OCI-LY7 (cell line): ENCODE measurements at regions not wholly inside any gene's neighbourhood (a gene's known extent, or its start where the extent isn't known, plus 50 kb on each side); places are given as distances from the start of the nearest gene placed in this dataset.

Source experiments
- BruUV-seq: library from RNA; stranded (reverse); fragments of 400-500 nt; replicated peaks from 2 replicates; lab custom pipeline; 2021; lab: Mats Ljungman, UMichigan
- CTCF ChIA-PET: fragments of 300-600 bp; sonication (Branson Sonifier 250); formaldehyde crosslinking; loops from one replicate; lab custom pipeline; 2022; ENCODE audit warnings: antibody characterized with exemption; ENCODE audit not compliant: unreplicated experiment; lab: Charles Lee
- POLR2A ChIA-PET: fragments of 300-600 bp; sonication (Branson Sonifier 250); formaldehyde crosslinking; loops from one replicate; lab custom pipeline; 2022; ENCODE audit warnings: antibody characterized with exemption; lab: Charles Lee
- DNase-seq: peaks from one replicate; pipeline ENCODE4 v3.0.0-alpha.2; 2015; ENCODE audit warnings: low spot score
- H2AFZ ChIP-seq: fragments of 200-600 bp; sonication (generic), shearing (Covaris generic); 2 replicates; pipeline ENCODE4 v1.6.1; 2014; ENCODE audit warnings: mild to moderate bottlenecking, antibody characterized with exemption, low read length, moderate library complexity
- H3K27ac ChIP-seq: fragments of 200-600 bp; sonication (generic); 2 replicates; pipeline ENCODE4 v1.5.1; 2014; ENCODE audit warnings: mixed run types, low read depth, mild to moderate bottlenecking, moderate library complexity, low read length, inconsistent platforms; ENCODE audit not compliant: poor library complexity, severe bottlenecking
- H3K36me3 ChIP-seq: fragments of 200-600 bp; sonication (generic); 2 replicates; pipeline ENCODE4 v1.6.1; 2014; ENCODE audit warnings: mild to moderate bottlenecking, antibody characterized with exemption, low read length, moderate library complexity, mixed read lengths; ENCODE audit not compliant: insufficient read depth
- H3K4me1 ChIP-seq: fragments of 200-600 bp; sonication (generic); 2 replicates; pipeline ENCODE4 v1.5.1; 2014; ENCODE audit warnings: mild to moderate bottlenecking, low read length; ENCODE audit not compliant: insufficient read depth, poor library complexity, severe bottlenecking
- H3K4me2 ChIP-seq: fragments of 200-600 bp; sonication (generic); 2 replicates; pipeline ENCODE4 v1.6.1; 2014; ENCODE audit warnings: mild to moderate bottlenecking, low read length
- H3K4me3 ChIP-seq: fragments of 200-600 bp; sonication (generic); 2 replicates; pipeline ENCODE4 v1.5.1; 2014; ENCODE audit warnings: mild to moderate bottlenecking, low read depth, low read length; ENCODE audit not compliant: poor library complexity, severe bottlenecking
- H3K79me2 ChIP-seq: fragments of 200-600 bp; sonication (generic); 2 replicates; pipeline ENCODE4 v1.6.1; 2016; ENCODE audit warnings: low read depth, mild to moderate bottlenecking, low read length, moderate library complexity, mixed read lengths; ENCODE audit not compliant: insufficient read depth
- H3K9me2 ChIP-seq: fragments of 200-600 bp; sonication (generic); 2 replicates; pipeline ENCODE4 v1.6.1; 2016; ENCODE audit warnings: mild to moderate bottlenecking, low read length, mixed read lengths; ENCODE audit not compliant: insufficient read depth
- H3K9me3 ChIP-seq: fragments of 200-600 bp; sonication (generic); 2 replicates; pipeline ENCODE4 v1.6.1; 2014; ENCODE audit warnings: mild to moderate bottlenecking, mixed run types, low read length, mixed read lengths
- H4K20me1 ChIP-seq: fragments of 200-600 bp; sonication (generic); 2 replicates; pipeline ENCODE4 v1.6.1; 2014; ENCODE audit warnings: mild to moderate bottlenecking, antibody characterized with exemption, low read length, moderate library complexity, mixed read lengths; ENCODE audit not compliant: insufficient read depth
- EZH2phosphoT487 ChIP-seq: fragments of 200-600 bp; sonication (generic); IDR thresholded peaks from 2 replicates; pipeline ENCODE4 v1.6.1; 2018; ENCODE audit warnings: low read depth, borderline replicate concordance, mild to moderate bottlenecking, mixed run types, antibody characterized with exemption, low read length, moderate library complexity, mixed read lengths
- intact Hi-C: fragments of 100-400 bp; cut with micrococcal nuclease; formaldehyde crosslinking; loops from one replicate; pipeline ENCODE4 v1.10.0; 2022; ENCODE audit not compliant: unreplicated experiment
- TF ChIP-seq, protein P1 (sequence below): fragments of 200-600 bp; sonication (generic); conservative IDR thresholded peaks from 2 replicates; pipeline ENCODE4 v1.5.1; 2014; ENCODE audit warnings: mild to moderate bottlenecking, antibody characterized with exemption, low read length, moderate library complexity, mixed read lengths

- TF ChIP-seq, protein P1, sequence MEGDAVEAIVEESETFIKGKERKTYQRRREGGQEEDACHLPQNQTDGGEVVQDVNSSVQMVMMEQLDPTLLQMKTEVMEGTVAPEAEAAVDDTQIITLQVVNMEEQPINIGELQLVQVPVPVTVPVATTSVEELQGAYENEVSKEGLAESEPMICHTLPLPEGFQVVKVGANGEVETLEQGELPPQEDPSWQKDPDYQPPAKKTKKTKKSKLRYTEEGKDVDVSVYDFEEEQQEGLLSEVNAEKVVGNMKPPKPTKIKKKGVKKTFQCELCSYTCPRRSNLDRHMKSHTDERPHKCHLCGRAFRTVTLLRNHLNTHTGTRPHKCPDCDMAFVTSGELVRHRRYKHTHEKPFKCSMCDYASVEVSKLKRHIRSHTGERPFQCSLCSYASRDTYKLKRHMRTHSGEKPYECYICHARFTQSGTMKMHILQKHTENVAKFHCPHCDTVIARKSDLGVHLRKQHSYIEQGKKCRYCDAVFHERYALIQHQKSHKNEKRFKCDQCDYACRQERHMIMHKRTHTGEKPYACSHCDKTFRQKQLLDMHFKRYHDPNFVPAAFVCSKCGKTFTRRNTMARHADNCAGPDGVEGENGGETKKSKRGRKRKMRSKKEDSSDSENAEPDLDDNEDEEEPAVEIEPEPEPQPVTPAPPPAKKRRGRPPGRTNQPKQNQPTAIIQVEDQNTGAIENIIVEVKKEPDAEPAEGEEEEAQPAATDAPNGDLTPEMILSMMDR = no peak
- no peak for TF ChIP-seq EZH2phosphoT487
- no TSS peak for BruUV-seq
- Histone ChIP-seq H3K4me3 (no peak overlapping the region), H3K9me2 (no peaks in the 10 kb centered on the region), H3K36me3 (no peaks in the 10 kb centered on the region), H2AFZ (no peak overlapping the region), H3K27ac (no peak overlapping the region), H3K79me2 (no peaks in the 10 kb centered on the region), H3K4me1 (no peaks in the 10 kb centered on the region), H4K20me1 (no peaks in the 10 kb centered on the region), H3K9me3 (no peaks in the 10 kb centered on the region), H3K4me2 (no peak overlapping the region)
- CTCF ChIA-PET = no interaction called here
- intact Hi-C loops = no loop called here
- DNase-seq = no peak
- POLR2A ChIA-PET = no interaction called here
Observed at GRCh38 chr10:90993340-90993739, 72.5 kb upstream of the ANKRD1 start.

- Histone ChIP-seq H4K20me1 (no peaks in the 10 kb centered on the region), H2AFZ (no peak overlapping the region), H3K9me2 (no peaks in the 10 kb centered on the region), H3K79me2 (no peaks in the 10 kb centered on the region), H3K4me2 (no peak overlapping the region), H3K9me3 (no peaks in the 10 kb centered on the region), H3K36me3 (no peaks in the 10 kb centered on the region), H3K27ac (no peak overlapping the region), H3K4me1 (no peaks in the 10 kb centered on the region), H3K4me3 (no peak overlapping the region)
- TF ChIP-seq, protein P1 = no peak
- TF ChIP-seq EZH2phosphoT487 = no peak
- ChIA-PET CTCF (no interaction called here), POLR2A (no interaction called here)
- no peak for DNase-seq
- BruUV-seq = no TSS peak
- intact Hi-C loops = no loop called here
Observed at GRCh38 chr10:90997670-90998069, 76.8 kb upstream of the ANKRD1 start.

- ChIA-PET POLR2A (interaction anchor here (1.7 kb wide), 1 partner anchor 66 kb away, joined by 4 read pairs; no protein-coding TSS in a partner anchor), CTCF (no interaction called here)
- H3K4me1 ChIP-seq = no peaks in the 10 kb centered on the region
- intact Hi-C loops = no loop called here
- TF ChIP-seq, protein P1 = no peak
- TF ChIP-seq EZH2phosphoT487 = no peak
- BruUV-seq = no TSS peak
- no peak overlapping the region for H2AFZ ChIP-seq
- H3K9me3 ChIP-seq = no peaks in the 10 kb centered on the region
- H4K20me1 ChIP-seq = no peaks in the 10 kb centered on the region
- no peaks in the 10 kb centered on the region for H3K9me2 ChIP-seq
- no peak overlapping the region for H3K4me3 ChIP-seq
- H3K4me2 ChIP-seq = no peak overlapping the region
- no peaks in the 10 kb centered on the region for H3K36me3 ChIP-seq
- DNase-seq = no peak
- H3K79me2 ChIP-seq = no peaks in the 10 kb centered on the region
- no peak overlapping the region for H3K27ac ChIP-seq
Observed at GRCh38 chr10:90998733-90999511, 78.0 kb upstream of the ANKRD1 start.
